Parathyroid adenoma (tissue), 2 donors: ENCODE measurements at regions not wholly inside any gene's neighbourhood (a gene's known extent, or its start where the extent isn't known, plus 50 kb on each side); places are given as distances from the start of the nearest gene placed in this dataset.

Source experiments
- H2AFZ ChIP-seq: fragments of 300-600 bp; sonication (generic); one replicate; pipeline ENCODE4 v1.7.0; 2017; ENCODE audit warnings: antibody characterized with exemption, mild to moderate bottlenecking
- H3K27ac ChIP-seq: fragments of 300-600 bp; sonication (generic); one replicate; pipeline ENCODE4 v1.7.0; 2017
- H3K27me3 ChIP-seq: fragments of 300-600 bp; sonication (generic); one replicate; pipeline ENCODE4 v1.7.0; 2017; ENCODE audit warnings: low read length; ENCODE audit not compliant: control insufficient read depth, insufficient read depth
- H3K36me3 ChIP-seq: fragments of 300-600 bp; sonication (generic); one replicate; pipeline ENCODE4 v1.7.0; 2017; ENCODE audit warnings: low read length; ENCODE audit not compliant: control insufficient read depth, insufficient read depth
- H3K4me1 ChIP-seq: fragments of 300-600 bp; sonication (generic); one replicate; pipeline ENCODE4 v1.7.0; 2017; ENCODE audit warnings: control low read depth
- H3K4me2 ChIP-seq: fragments of 300-600 bp; sonication (generic); one replicate; pipeline ENCODE4 v1.7.0; 2017; ENCODE audit warnings: low read length
- H3K4me3 ChIP-seq: fragments of 300-600 bp; sonication (generic); one replicate; pipeline ENCODE4 v1.7.0; 2017; ENCODE audit warnings: low read depth, low read length
- H3K79me2 ChIP-seq: fragments of 300-600 bp; sonication (generic); one replicate; pipeline ENCODE4 v1.7.0; 2017; ENCODE audit warnings: control low read depth
- H3K9ac ChIP-seq: fragments of 300-600 bp; sonication (generic); one replicate; pipeline ENCODE4 v1.7.0; 2017; ENCODE audit warnings: mild to moderate bottlenecking
- H3K9me3 ChIP-seq: fragments of 300-600 bp; sonication (generic); one replicate; pipeline ENCODE4 v1.7.0; 2017; ENCODE audit warnings: low read length; ENCODE audit not compliant: control insufficient read depth
- CTCF ChIP-seq: fragments of 300-600 bp; sonication (generic); IDR thresholded peaks from one replicate; pipeline ENCODE4 v1.7.0; 2017; ENCODE audit warnings: antibody characterized with exemption, mild to moderate bottlenecking
- donor health status: primary hyperparathyroidism.

GRCh38 chr5:107278774-107279173 is 392.0 kb downstream of the EFNA5 start:
- no peak for TF ChIP-seq CTCF
- no peak overlapping the region for H3K27ac ChIP-seq
- H3K4me2 ChIP-seq: no peak overlapping the region
- H3K27me3 ChIP-seq: no peaks in the 10 kb centered on the region
- no peaks in the 10 kb centered on the region for H3K4me1 ChIP-seq
- H2AFZ ChIP-seq: no peak overlapping the region
- H3K9ac ChIP-seq: no peak overlapping the region
- no peak overlapping the region for H3K4me3 ChIP-seq
- H3K36me3 ChIP-seq: no peaks in the 10 kb centered on the region
- no peaks in the 10 kb centered on the region for H3K9me3 ChIP-seq
- H3K79me2 ChIP-seq: no peaks in the 10 kb centered on the region

GRCh38 chr5:107277485-107278125 is 393.1 kb downstream of the EFNA5 start:
- no peak overlapping the region for H3K27ac ChIP-seq
- H3K9me3 ChIP-seq: no peaks in the 10 kb centered on the region
- no peaks in the 10 kb centered on the region for H3K27me3 ChIP-seq
- H3K4me2 ChIP-seq: no peak overlapping the region
- H3K79me2 ChIP-seq: no peaks in the 10 kb centered on the region
- no peaks in the 10 kb centered on the region for H3K4me1 ChIP-seq
- no peak overlapping the region for H3K4me3 ChIP-seq
- no peak overlapping the region for H2AFZ ChIP-seq
- no peak for TF ChIP-seq CTCF
- no peaks in the 10 kb centered on the region for H3K36me3 ChIP-seq
- H3K9ac ChIP-seq: no peak overlapping the region

- Histone ChIP-seq H3K27ac (no peak overlapping the region), H3K4me1 (no peaks in the 10 kb centered on the region), H3K4me3 (no peak overlapping the region), H3K9ac (no peak overlapping the region), H3K36me3 (no peaks in the 10 kb centered on the region), H3K9me3 (no peaks in the 10 kb centered on the region), H2AFZ (no peak overlapping the region), H3K4me2 (no peak overlapping the region), H3K27me3 (no peaks in the 10 kb centered on the region), H3K79me2 (no peaks in the 10 kb centered on the region)
- no peak for TF ChIP-seq CTCF
These were observed 395.4 kb downstream of the EFNA5 start for GRCh38 chr5:107275333-107275732.

GRCh38 chr5:107274571-107274970 is 396.2 kb downstream of the EFNA5 start:
- H3K27ac ChIP-seq: no peak overlapping the region

More at GRCh38 chr5:107274571-107274970, 396.2 kb downstream of the EFNA5 start:
- Histone ChIP-seq H3K4me3 (no peak overlapping the region), H3K9me3 (no peaks in the 10 kb centered on the region), H3K27me3 (no peaks in the 10 kb centered on the region), H3K79me2 (no peaks in the 10 kb centered on the region), H3K4me1 (no peaks in the 10 kb centered on the region), H3K4me2 (no peak overlapping the region), H2AFZ (no peak overlapping the region), H3K9ac (no peak overlapping the region), H3K36me3 (no peaks in the 10 kb centered on the region)
- TF ChIP-seq CTCF: no peak
